NT2/D1 (cell line): ENCODE measurements at regions not wholly inside any gene's neighbourhood (a gene's known extent, or its start where the extent isn't known, plus 50 kb on each side); places are given as distances from the start of the nearest gene placed in this dataset.

Experiments used
- SUZ12 ChIP-seq: IDR thresholded peaks from 2 replicates; pipeline ENCODE4 v1.6.1; 2011; ENCODE audit not compliant: insufficient read length, insufficient read depth; ENCODE audit errors: extremely low read depth
- YY1 ChIP-seq: IDR thresholded peaks from 2 replicates; pipeline ENCODE4 v1.6.1; 2011; ENCODE audit not compliant: insufficient read length, insufficient read depth
- ZNF274 ChIP-seq: IDR thresholded peaks from 2 replicates; pipeline ENCODE4 v1.6.1; 2011; ENCODE audit warnings: mild to moderate bottlenecking, low read depth, low read length

DNA sequence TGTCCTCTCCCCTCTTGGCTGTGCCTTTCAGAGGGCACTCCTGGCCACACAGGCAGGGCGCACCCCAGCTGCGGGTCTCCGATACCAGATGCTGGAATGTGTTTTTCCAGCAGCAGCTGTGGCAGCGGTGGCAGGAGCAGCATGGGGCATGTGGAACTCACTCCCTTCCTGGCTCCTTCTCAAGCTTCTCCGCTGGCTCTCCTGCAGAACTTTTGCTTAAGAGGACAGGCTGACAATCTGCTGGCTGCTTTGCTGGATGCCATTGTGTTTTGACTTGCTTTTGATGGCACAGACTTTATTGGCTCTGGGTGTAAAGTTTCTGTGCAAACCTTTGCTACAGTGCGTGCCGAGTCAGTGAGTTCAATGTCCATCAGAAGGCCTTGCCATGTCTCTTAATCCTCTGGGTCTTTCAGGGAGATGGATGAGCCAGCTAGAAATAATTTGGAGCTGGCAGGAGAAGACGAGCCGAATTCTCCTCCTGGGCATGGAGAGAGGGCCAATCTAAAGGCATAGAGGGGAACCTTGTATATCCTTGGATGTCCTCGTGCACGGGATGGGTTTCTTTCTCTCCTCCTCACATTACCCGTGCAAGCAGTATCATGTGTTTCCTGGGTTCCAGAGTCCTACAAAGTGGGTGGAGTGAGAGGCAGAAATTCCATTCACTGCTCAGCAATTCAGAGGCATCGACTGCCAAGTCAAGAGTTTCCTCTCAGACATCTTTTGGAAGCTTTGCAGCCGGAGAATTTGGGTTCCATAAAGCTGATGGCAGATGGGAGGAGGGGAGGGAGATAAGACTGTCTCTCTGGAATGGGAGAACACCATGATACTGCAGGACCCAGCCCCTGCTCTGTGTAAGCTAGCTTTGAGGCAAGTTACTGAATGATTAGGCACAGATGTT, 231.2 kb downstream of the FGF9 start:
- TF ChIP-seq YY1 = no peak
- no peak for TF ChIP-seq ZNF274
- no peak for TF ChIP-seq SUZ12
